Liver (tissue), 8 donors: ENCODE measurements at regions not wholly inside any gene's neighbourhood (a gene's known extent, or its start where the extent isn't known, plus 50 kb on each side); places are given as distances from the start of the nearest gene placed in this dataset.

Experiments
- DNase-seq: peaks from one replicate; pipeline ENCODE4 v3.0.0-alpha.2; 2017; ENCODE audit warnings: low spot score
- H3K27ac ChIP-seq, 2 donors: one replicate each; pipeline ENCODE4 v1.7.0; 2013; ENCODE audit warnings: inconsistent platforms in 2 of 2, low read length in 2 of 2, control low read depth in 1 of 2, low read depth in 1 of 2, mild to moderate bottlenecking in 1 of 2
- H3K27me3 ChIP-seq, 4 donors: one replicate each; pipeline versions ENCODE4 v1.6.1 to v1.7.0; 2013; ENCODE audit warnings: low read length in 3 of 4, inconsistent platforms in 1 of 4, mild to moderate bottlenecking in 1 of 4, moderate library complexity in 1 of 4; ENCODE audit not compliant: control insufficient read depth in 4 of 4, insufficient read depth in 4 of 4
- H3K36me3 ChIP-seq, 4 donors: one replicate each; pipeline versions ENCODE4 v1.6.1 to v1.7.0; 2013; ENCODE audit warnings: low read length in 3 of 4, mild to moderate bottlenecking in 3 of 4, low read depth in 1 of 4, moderate library complexity in 1 of 4; ENCODE audit not compliant: control insufficient read depth in 4 of 4, insufficient read depth in 3 of 4
- H3K4me1 ChIP-seq, 4 donors: one replicate each; pipeline versions ENCODE4 v1.6.1 to v1.7.0; 2013; ENCODE audit warnings: low read length in 3 of 4, mild to moderate bottlenecking in 3 of 4, moderate library complexity in 1 of 4; ENCODE audit not compliant: control insufficient read depth in 4 of 4, insufficient read depth in 4 of 4
- H3K4me3 ChIP-seq, 3 donors: one replicate each; pipeline versions ENCODE4 v1.6.1 to v1.7.0; 2013; ENCODE audit warnings: low read length in 3 of 3, control low read depth in 1 of 3, low read depth in 1 of 3, mild to moderate bottlenecking in 1 of 3
- H3K9ac ChIP-seq, 2 donors: one replicate each; pipeline ENCODE4 v1.7.0; 2013; ENCODE audit warnings: low read length in 2 of 2, mild to moderate bottlenecking in 2 of 2, moderate library complexity in 2 of 2, control low read depth in 1 of 2, low read depth in 1 of 2
- H3K9me3 ChIP-seq, 4 donors: one replicate each; pipeline versions ENCODE4 v1.6.1 to v1.7.0; 2013; ENCODE audit warnings: low read length in 3 of 4; ENCODE audit not compliant: control insufficient read depth in 4 of 4
- EGR1 ChIP-seq, 2 donors: IDR thresholded peaks; 2 replicates each; pipeline ENCODE4 v1.6.1; 2016 to 2018; ENCODE audit warnings: antibody characterized with exemption in 2 of 2, low read depth in 2 of 2
- FOXA1 ChIP-seq: IDR thresholded peaks from 2 replicates; pipeline ENCODE4 v1.6.1; 2016; ENCODE audit warnings: antibody characterized with exemption
- FOXA2 ChIP-seq: IDR thresholded peaks from 2 replicates; pipeline ENCODE4 v1.6.1; 2016; ENCODE audit warnings: antibody characterized with exemption
- GABPA ChIP-seq, 2 donors: IDR thresholded peaks in 1 of 2; conservative IDR thresholded peaks in 1 of 2; 2 replicates each; pipeline ENCODE4 v1.6.1; 2016; ENCODE audit warnings: antibody characterized with exemption in 2 of 2, mild to moderate bottlenecking in 1 of 2, moderate library complexity in 1 of 2
- HNF4A ChIP-seq, 2 donors: conservative IDR thresholded peaks; 2 replicates each; pipeline ENCODE4 v1.6.1; 2016; ENCODE audit warnings: antibody characterized with exemption in 2 of 2, mild to moderate bottlenecking in 2 of 2
- HNF4G ChIP-seq: IDR thresholded peaks from 2 replicates; pipeline ENCODE4 v1.6.1; 2016; ENCODE audit warnings: antibody characterized with exemption
- JUND ChIP-seq, 2 donors: IDR thresholded peaks; 2 replicates each; pipeline ENCODE4 v1.6.1; 2016; ENCODE audit warnings: antibody characterized with exemption in 2 of 2
- NR2F2 ChIP-seq: IDR thresholded peaks from 2 replicates; pipeline ENCODE4 v1.6.1; 2016; ENCODE audit warnings: antibody characterized with exemption
- RAD21 ChIP-seq, 2 donors: IDR thresholded peaks; 2 replicates each; pipeline ENCODE4 v1.6.1; 2016; ENCODE audit warnings: antibody characterized with exemption in 2 of 2, mild to moderate bottlenecking in 2 of 2
- RXRA ChIP-seq, 2 donors: IDR thresholded peaks; 2 replicates each; pipeline ENCODE4 v1.6.1; 2017 to 2018; ENCODE audit warnings: antibody characterized with exemption in 2 of 2, mild to moderate bottlenecking in 1 of 2
- SP1 ChIP-seq: IDR thresholded peaks from 2 replicates; pipeline ENCODE4 v1.6.1; 2018; ENCODE audit warnings: antibody characterized with exemption, mild to moderate bottlenecking
- TAF1 ChIP-seq: conservative IDR thresholded peaks from 2 replicates; pipeline ENCODE4 v1.6.1; 2016; ENCODE audit warnings: antibody characterized with exemption, mild to moderate bottlenecking
- YY1 ChIP-seq: IDR thresholded peaks from 2 replicates; pipeline ENCODE4 v1.6.1; 2016; ENCODE audit warnings: antibody characterized with exemption, mild to moderate bottlenecking
- WGBS: extraction: QIAGEN DNeasy Blood & Tissue Kit; methylation state at CpG from one replicate; pipeline ENCODE4 v1.1.7; 2013; 5-methylcytosine and 5-hydroxymethylcytosine counted together
- TF ChIP-seq, protein P1 (sequence below): fragments of 150-350 bp; IDR thresholded peaks from 2 replicates; pipeline ENCODE4 v1.5.1; 2017; ENCODE audit warnings: improper control_type of control experiment, low read depth, low read length; ENCODE audit not compliant: missing input control
- TF ChIP-seq, protein P2 (sequence below): IDR thresholded peaks from 2 replicates; pipeline ENCODE4 v1.6.1; 2016; ENCODE audit warnings: antibody characterized with exemption
- TF ChIP-seq, protein P3 (sequence below): IDR thresholded peaks from 2 replicates; pipeline ENCODE4 v1.6.1; 2016; ENCODE audit warnings: antibody characterized with exemption
- TF ChIP-seq, protein P4 (sequence below): IDR thresholded peaks from 2 replicates; pipeline ENCODE4 v1.6.1; 2016; ENCODE audit warnings: antibody characterized with exemption
- TF ChIP-seq, protein P5 (sequence below): IDR thresholded peaks from 2 replicates; pipeline ENCODE4 v1.6.1; 2016; ENCODE audit warnings: antibody characterized with exemption, mild to moderate bottlenecking
- donor health status: healthy.
- donor health status: healthy.
- donor health status: healthy.
- donor health status: healthy.
- donor health status: healthy.

DNA sequence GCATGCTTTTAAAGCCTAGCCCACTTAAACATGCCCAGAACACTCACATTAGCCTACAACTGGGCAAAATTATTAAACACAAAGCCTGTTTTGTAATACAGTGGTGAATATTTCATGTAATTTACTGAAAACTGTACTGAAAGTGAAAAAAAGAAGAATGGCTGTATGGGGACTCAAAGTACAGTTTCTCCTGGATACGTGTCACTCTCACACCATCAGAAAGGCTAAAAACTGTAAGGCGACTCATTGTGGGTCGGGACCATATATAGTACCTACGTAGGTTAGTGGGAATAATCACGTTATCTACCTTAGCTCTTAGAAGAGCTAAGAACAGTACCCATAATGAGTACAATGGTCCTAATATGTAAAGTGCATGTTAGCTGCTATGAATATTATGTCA lies 80.2 kb upstream of the SPATA12 start:
- H3K27me3 ChIP-seq = no peaks in the 10 kb centered on the region
- H3K36me3 ChIP-seq = no peaks in the 10 kb centered on the region
- no peak overlapping the region for H3K9ac ChIP-seq
- no peak overlapping the region for H3K4me3 ChIP-seq
- H3K27ac ChIP-seq = no peak overlapping the region
- no peak for TF ChIP-seq FOXA2
- TF ChIP-seq RAD21 (IDR thresholded peaks at IDR 0.05) = no peak
- TF ChIP-seq GABPA (IDR thresholded peaks at IDR 0.05 in 1 of 2, conservative IDR thresholded peaks at IDR 0.05 in 1 of 2) = no peak
- TF ChIP-seq, protein P1, sequence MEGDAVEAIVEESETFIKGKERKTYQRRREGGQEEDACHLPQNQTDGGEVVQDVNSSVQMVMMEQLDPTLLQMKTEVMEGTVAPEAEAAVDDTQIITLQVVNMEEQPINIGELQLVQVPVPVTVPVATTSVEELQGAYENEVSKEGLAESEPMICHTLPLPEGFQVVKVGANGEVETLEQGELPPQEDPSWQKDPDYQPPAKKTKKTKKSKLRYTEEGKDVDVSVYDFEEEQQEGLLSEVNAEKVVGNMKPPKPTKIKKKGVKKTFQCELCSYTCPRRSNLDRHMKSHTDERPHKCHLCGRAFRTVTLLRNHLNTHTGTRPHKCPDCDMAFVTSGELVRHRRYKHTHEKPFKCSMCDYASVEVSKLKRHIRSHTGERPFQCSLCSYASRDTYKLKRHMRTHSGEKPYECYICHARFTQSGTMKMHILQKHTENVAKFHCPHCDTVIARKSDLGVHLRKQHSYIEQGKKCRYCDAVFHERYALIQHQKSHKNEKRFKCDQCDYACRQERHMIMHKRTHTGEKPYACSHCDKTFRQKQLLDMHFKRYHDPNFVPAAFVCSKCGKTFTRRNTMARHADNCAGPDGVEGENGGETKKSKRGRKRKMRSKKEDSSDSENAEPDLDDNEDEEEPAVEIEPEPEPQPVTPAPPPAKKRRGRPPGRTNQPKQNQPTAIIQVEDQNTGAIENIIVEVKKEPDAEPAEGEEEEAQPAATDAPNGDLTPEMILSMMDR = no peak
- no peak for TF ChIP-seq TAF1
- TF ChIP-seq, protein P2, sequence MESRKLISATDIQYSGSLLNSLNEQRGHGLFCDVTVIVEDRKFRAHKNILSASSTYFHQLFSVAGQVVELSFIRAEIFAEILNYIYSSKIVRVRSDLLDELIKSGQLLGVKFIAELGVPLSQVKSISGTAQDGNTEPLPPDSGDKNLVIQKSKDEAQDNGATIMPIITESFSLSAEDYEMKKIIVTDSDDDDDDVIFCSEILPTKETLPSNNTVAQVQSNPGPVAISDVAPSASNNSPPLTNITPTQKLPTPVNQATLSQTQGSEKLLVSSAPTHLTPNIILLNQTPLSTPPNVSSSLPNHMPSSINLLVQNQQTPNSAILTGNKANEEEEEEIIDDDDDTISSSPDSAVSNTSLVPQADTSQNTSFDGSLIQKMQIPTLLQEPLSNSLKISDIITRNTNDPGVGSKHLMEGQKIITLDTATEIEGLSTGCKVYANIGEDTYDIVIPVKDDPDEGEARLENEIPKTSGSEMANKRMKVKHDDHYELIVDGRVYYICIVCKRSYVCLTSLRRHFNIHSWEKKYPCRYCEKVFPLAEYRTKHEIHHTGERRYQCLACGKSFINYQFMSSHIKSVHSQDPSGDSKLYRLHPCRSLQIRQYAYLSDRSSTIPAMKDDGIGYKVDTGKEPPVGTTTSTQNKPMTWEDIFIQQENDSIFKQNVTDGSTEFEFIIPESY = no peak
- TF ChIP-seq YY1 = no peak
- TF ChIP-seq HNF4G = no peak
- TF ChIP-seq HNF4A (conservative IDR thresholded peaks at IDR 0.05) = no peak
- TF ChIP-seq JUND (IDR thresholded peaks at IDR 0.05) = no peak
- TF ChIP-seq NR2F2 = no peak
- no peak for TF ChIP-seq SP1
- no peak for TF ChIP-seq EGR1 (IDR thresholded peaks at IDR 0.05; ENCODE audit: low read depth in 2 of 2)
- WGBS = 94% methylated on average over 5 of the region's 5 CpGs
- DNase-seq = no peak
- no peaks in the 10 kb centered on the region for H3K4me1 ChIP-seq
- no peaks in the 10 kb centered on the region for H3K9me3 ChIP-seq

DNA sequence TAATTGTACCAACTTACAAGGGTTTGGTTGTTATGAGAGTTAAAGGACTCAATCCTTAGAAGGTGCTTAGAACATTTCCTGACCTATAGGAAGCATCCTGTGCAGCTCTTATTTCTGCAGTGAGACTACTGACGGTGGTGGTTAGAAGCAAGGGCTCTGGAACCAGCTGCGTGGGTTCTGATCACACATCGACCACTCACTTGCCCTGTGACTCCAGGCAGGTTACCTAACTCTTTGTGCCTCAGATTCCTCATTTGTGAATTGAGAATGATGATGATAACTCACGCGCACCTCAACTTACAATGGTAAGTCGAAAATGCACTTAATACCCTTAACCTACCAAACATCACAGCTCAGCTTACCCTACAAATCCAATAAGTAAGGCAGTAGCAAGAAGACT lies 80.7 kb upstream of the SPATA12 start:
- Histone ChIP-seq H3K36me3 (no peaks in the 10 kb centered on the region), H3K4me1 (no peaks in the 10 kb centered on the region), H3K4me3 (no peak overlapping the region), H3K9me3 (no peaks in the 10 kb centered on the region), H3K27me3 (no peaks in the 10 kb centered on the region), H3K9ac (no peak overlapping the region), H3K27ac (no peak overlapping the region)
- TF ChIP-seq, protein P3, sequence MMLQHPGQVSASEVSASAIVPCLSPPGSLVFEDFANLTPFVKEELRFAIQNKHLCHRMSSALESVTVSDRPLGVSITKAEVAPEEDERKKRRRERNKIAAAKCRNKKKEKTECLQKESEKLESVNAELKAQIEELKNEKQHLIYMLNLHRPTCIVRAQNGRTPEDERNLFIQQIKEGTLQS = no peak
- TF ChIP-seq NR2F2 = no peak
- TF ChIP-seq, protein P1 = no peak
- no peak for TF ChIP-seq RAD21 (IDR thresholded peaks at IDR 0.05)
- TF ChIP-seq FOXA2 = no peak
- no peak for TF ChIP-seq FOXA1
- TF ChIP-seq, protein P4, sequence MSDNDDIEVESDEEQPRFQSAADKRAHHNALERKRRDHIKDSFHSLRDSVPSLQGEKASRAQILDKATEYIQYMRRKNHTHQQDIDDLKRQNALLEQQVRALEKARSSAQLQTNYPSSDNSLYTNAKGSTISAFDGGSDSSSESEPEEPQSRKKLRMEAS = no peak
- TF ChIP-seq, protein P5, sequence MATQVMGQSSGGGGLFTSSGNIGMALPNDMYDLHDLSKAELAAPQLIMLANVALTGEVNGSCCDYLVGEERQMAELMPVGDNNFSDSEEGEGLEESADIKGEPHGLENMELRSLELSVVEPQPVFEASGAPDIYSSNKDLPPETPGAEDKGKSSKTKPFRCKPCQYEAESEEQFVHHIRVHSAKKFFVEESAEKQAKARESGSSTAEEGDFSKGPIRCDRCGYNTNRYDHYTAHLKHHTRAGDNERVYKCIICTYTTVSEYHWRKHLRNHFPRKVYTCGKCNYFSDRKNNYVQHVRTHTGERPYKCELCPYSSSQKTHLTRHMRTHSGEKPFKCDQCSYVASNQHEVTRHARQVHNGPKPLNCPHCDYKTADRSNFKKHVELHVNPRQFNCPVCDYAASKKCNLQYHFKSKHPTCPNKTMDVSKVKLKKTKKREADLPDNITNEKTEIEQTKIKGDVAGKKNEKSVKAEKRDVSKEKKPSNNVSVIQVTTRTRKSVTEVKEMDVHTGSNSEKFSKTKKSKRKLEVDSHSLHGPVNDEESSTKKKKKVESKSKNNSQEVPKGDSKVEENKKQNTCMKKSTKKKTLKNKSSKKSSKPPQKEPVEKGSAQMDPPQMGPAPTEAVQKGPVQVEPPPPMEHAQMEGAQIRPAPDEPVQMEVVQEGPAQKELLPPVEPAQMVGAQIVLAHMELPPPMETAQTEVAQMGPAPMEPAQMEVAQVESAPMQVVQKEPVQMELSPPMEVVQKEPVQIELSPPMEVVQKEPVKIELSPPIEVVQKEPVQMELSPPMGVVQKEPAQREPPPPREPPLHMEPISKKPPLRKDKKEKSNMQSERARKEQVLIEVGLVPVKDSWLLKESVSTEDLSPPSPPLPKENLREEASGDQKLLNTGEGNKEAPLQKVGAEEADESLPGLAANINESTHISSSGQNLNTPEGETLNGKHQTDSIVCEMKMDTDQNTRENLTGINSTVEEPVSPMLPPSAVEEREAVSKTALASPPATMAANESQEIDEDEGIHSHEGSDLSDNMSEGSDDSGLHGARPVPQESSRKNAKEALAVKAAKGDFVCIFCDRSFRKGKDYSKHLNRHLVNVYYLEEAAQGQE = no peak
- no peak for TF ChIP-seq EGR1 (IDR thresholded peaks at IDR 0.05; ENCODE audit: low read depth in 2 of 2)
- no peak for TF ChIP-seq TAF1
- no peak for TF ChIP-seq RXRA (IDR thresholded peaks at IDR 0.05)
- TF ChIP-seq HNF4A (conservative IDR thresholded peaks at IDR 0.05) = no peak
- 96% methylated on average over 6 of the region's 6 CpGs for WGBS
- no peak for DNase-seq
